ENCODE measurements at regions not wholly inside any gene's neighbourhood (a gene's known extent, or its start where the extent isn't known, plus 50 kb on each side); places are given as distances from the start of the nearest gene placed in this dataset.
A peak's percentile ranks its signal among the peaks of the same experiment; 100 is the strongest.

GRCh38 chr7:22581099-22581498 lies 81.1 kb upstream of the STEAP1B start:
- Mint-ChIP-seq H3K36me3 (ENCODE audit: insufficient read depth, unreplicated experiment) (peaks cover 25% of the 10 kb centered on the region), H3K4me3 (ENCODE audit: unreplicated experiment) (no peak overlapping the region), H3K4me1 (ENCODE audit: low read depth, unreplicated experiment) (peaks cover 45% of the 10 kb centered on the region), H3K27ac (ENCODE audit: unreplicated experiment) (no peak overlapping the region), H3K27me3 (ENCODE audit: insufficient read depth, unreplicated experiment) (no peaks in the 10 kb centered on the region), H3K9me3 (ENCODE audit: unreplicated experiment) (peaks cover 23% of the 10 kb centered on the region)
- peaks cover 50% of the 10 kb centered on the region for H3K4me1 ChIP-seq
- no peaks in the 10 kb centered on the region for H3K27me3 ChIP-seq (replicated peaks; ENCODE audit: control insufficient read depth, insufficient read depth, low read length)
- ChIA-PET POLR2A (no interaction called here), CTCF (interaction anchor here (1.5 kb wide), 1 partner anchor 20 kb away, joined by 3 read pairs; no protein-coding TSS in a partner anchor)
- BruUV-seq (replicated peaks) = no TSS peak
- no peak overlapping the region for H3K4me3 ChIP-seq (ENCODE audit: low read depth, low read length)
- no peaks in the 10 kb centered on the region for H3K36me3 ChIP-seq (ENCODE audit: control insufficient read depth, insufficient read depth, low read length)
- TF ChIP-seq, protein P1, sequence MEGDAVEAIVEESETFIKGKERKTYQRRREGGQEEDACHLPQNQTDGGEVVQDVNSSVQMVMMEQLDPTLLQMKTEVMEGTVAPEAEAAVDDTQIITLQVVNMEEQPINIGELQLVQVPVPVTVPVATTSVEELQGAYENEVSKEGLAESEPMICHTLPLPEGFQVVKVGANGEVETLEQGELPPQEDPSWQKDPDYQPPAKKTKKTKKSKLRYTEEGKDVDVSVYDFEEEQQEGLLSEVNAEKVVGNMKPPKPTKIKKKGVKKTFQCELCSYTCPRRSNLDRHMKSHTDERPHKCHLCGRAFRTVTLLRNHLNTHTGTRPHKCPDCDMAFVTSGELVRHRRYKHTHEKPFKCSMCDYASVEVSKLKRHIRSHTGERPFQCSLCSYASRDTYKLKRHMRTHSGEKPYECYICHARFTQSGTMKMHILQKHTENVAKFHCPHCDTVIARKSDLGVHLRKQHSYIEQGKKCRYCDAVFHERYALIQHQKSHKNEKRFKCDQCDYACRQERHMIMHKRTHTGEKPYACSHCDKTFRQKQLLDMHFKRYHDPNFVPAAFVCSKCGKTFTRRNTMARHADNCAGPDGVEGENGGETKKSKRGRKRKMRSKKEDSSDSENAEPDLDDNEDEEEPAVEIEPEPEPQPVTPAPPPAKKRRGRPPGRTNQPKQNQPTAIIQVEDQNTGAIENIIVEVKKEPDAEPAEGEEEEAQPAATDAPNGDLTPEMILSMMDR (IDR thresholded peaks at IDR 0.05; ENCODE audit: insufficient read depth in 1 of 2, low read depth in 1 of 2, low read length in 1 of 2, severe bottlenecking in 1 of 2, unreplicated experiment in 1 of 2) = no peak
- intact Hi-C loops (cut with micrococcal nuclease; ENCODE audit: unreplicated experiment) = no loop called here
- H3K9me3 ChIP-seq = no peaks in the 10 kb centered on the region
- DNase-seq = no peak

- no peaks in the 10 kb centered on the region for H3K27me3 Mint-ChIP-seq (ENCODE audit: insufficient read depth, unreplicated experiment)
- H3K4me1 ChIP-seq = peaks cover 61% of the 10 kb centered on the region
- TF ChIP-seq, protein P1 (IDR thresholded peaks at IDR 0.05; ENCODE audit: insufficient read depth in 1 of 2, low read depth in 1 of 2, low read length in 1 of 2, severe bottlenecking in 1 of 2, unreplicated experiment in 1 of 2) = no peak
- no peaks in the 10 kb centered on the region for H3K27me3 ChIP-seq (replicated peaks; ENCODE audit: control insufficient read depth, insufficient read depth, low read length)
- ChIA-PET CTCF (no interaction called here), POLR2A (no interaction called here)
- H3K4me3 ChIP-seq (ENCODE audit: low read depth, low read length) = no peak overlapping the region
- H3K9me3 ChIP-seq = no peaks in the 10 kb centered on the region
- peaks cover 45% of the 10 kb centered on the region for H3K4me1 Mint-ChIP-seq (ENCODE audit: low read depth, unreplicated experiment)
- H3K4me3 Mint-ChIP-seq (ENCODE audit: unreplicated experiment) = no peak overlapping the region
- intact Hi-C loops (cut with micrococcal nuclease; ENCODE audit: unreplicated experiment) = no loop called here
- H3K36me3 Mint-ChIP-seq (ENCODE audit: insufficient read depth, unreplicated experiment) = peaks cover 37% of the 10 kb centered on the region
- DNase-seq = no peak
- H3K27ac Mint-ChIP-seq (ENCODE audit: unreplicated experiment) = peak overlapping the region; percentile 14
- BruUV-seq (replicated peaks) = no TSS peak
- peaks cover 23% of the 10 kb centered on the region for H3K9me3 Mint-ChIP-seq (ENCODE audit: unreplicated experiment)
- H3K36me3 ChIP-seq (ENCODE audit: control insufficient read depth, insufficient read depth, low read length) = no peaks in the 10 kb centered on the region
Measured at GRCh38 chr7:22579961-22580360, 80.0 kb upstream of the STEAP1B start.

DNA sequence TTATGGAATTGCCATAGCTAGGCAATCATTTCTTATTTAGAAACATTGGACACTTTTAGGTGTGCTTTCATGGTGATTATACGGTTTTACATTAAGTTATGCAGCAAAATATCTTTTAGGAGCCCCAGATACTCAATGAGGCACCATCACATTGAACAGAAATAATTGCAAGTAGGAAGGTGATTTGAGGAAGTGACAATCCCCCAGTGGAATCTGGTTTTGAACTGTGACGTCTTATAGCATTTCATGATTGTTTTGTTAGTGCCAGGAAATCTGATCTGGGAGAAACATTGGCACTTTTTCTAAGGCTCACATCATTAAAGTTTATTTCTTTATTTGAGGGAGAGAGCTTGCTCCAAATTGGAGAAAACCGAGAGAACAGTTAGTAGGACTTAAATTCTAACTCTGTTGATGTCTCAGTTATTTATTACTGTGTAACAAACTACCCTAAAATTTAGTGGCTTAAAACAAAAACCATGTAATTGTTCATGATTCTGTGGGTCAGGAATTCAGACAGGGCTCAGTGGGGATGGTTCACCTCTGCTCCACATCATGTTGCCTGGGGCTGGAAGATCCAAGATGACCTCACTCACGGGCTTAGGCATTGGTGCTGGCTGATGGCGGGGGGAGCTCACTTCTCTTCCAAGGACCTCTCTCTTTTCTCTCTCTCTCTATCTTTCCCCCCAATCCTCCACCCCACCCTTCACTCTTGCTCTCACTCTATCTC lies 78.2 kb upstream of the STEAP1B start:
- TSS peak; percentile 47 for BruUV-seq (replicated peaks)

More for the DNA sequence above, 78.2 kb upstream of the STEAP1B start:
- peaks cover 64% of the 10 kb centered on the region for H3K4me1 ChIP-seq
- no peak for DNase-seq
- TF ChIP-seq, protein P1 (IDR thresholded peaks at IDR 0.05; ENCODE audit: insufficient read depth in 1 of 2, low read depth in 1 of 2, low read length in 1 of 2, severe bottlenecking in 1 of 2, unreplicated experiment in 1 of 2) = no peak
- Mint-ChIP-seq H3K27ac (ENCODE audit: unreplicated experiment) (peak overlapping the region; percentile 75), H3K9me3 (ENCODE audit: unreplicated experiment) (peaks cover 23% of the 10 kb centered on the region), H3K4me1 (ENCODE audit: low read depth, unreplicated experiment) (peaks cover 40% of the 10 kb centered on the region), H3K36me3 (ENCODE audit: insufficient read depth, unreplicated experiment) (peaks cover 43% of the 10 kb centered on the region), H3K27me3 (ENCODE audit: insufficient read depth, unreplicated experiment) (no peaks in the 10 kb centered on the region), H3K4me3 (ENCODE audit: unreplicated experiment) (peak overlapping the region; percentile 23)
- no peaks in the 10 kb centered on the region for H3K27me3 ChIP-seq (replicated peaks; ENCODE audit: control insufficient read depth, insufficient read depth, low read length)
- intact Hi-C loops (cut with micrococcal nuclease; ENCODE audit: unreplicated experiment) = no loop called here
- no peaks in the 10 kb centered on the region for H3K36me3 ChIP-seq (ENCODE audit: control insufficient read depth, insufficient read depth, low read length)
- H3K9me3 ChIP-seq = no peaks in the 10 kb centered on the region
- CTCF ChIA-PET = interaction anchor here (1.0 to 1.5 kb wide), 3 partner anchors 9 to 149 kb away, joined by 3 to 15 read pairs (median 7); partner anchors contain the start of gene IL6
- no peak overlapping the region for H3K4me3 ChIP-seq (ENCODE audit: low read depth, low read length)
- POLR2A ChIA-PET = no interaction called here

Data from Caco-2 (cell line).